22Rv1 (cell line): ENCODE measurements at regions not wholly inside any gene's neighbourhood (a gene's known extent, or its start where the extent isn't known, plus 50 kb on each side); places are given as distances from the start of the nearest gene placed in this dataset.

Experiments
- ZFX ChIP-seq: fragments of 450-650 bp; IDR thresholded peaks from 2 replicates; pipeline ENCODE4 v1.6.1; 2017; ENCODE audit warnings: antibody characterized with exemption, borderline replicate concordance
- TF ChIP-seq, protein P1 (sequence below): fragments of 450-650 bp; IDR thresholded peaks from 2 replicates; pipeline ENCODE4 v1.5.1; 2017; ENCODE audit warnings: mild to moderate bottlenecking

DNA sequence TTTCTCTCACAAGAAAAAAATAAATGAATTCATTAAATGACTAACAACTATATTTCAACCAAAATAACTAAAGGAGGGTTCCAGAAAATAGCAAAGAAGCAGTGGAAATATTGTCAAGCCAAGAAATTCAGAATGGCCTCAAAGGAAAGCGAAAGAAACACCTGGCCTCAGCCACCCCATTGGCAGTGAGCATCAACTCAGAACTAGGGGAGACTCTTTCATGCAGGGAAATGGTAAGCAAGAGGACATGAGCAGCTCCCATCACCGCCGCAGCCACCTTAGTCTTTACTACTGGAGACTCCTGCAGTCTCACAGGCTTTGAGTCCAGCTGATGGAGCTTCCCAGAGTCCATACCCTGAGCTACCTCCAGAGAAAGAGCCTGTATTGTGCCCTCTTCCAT lies 343.9 kb upstream of the GRAMD2B start:
- TF ChIP-seq, protein P1, sequence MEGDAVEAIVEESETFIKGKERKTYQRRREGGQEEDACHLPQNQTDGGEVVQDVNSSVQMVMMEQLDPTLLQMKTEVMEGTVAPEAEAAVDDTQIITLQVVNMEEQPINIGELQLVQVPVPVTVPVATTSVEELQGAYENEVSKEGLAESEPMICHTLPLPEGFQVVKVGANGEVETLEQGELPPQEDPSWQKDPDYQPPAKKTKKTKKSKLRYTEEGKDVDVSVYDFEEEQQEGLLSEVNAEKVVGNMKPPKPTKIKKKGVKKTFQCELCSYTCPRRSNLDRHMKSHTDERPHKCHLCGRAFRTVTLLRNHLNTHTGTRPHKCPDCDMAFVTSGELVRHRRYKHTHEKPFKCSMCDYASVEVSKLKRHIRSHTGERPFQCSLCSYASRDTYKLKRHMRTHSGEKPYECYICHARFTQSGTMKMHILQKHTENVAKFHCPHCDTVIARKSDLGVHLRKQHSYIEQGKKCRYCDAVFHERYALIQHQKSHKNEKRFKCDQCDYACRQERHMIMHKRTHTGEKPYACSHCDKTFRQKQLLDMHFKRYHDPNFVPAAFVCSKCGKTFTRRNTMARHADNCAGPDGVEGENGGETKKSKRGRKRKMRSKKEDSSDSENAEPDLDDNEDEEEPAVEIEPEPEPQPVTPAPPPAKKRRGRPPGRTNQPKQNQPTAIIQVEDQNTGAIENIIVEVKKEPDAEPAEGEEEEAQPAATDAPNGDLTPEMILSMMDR, result no peak
- TF ChIP-seq ZFX, result no peak
